Lung (tissue), 11 donors: ENCODE measurements at regions not wholly inside any gene's neighbourhood (a gene's known extent, or its start where the extent isn't known, plus 50 kb on each side); places are given as distances from the start of the nearest gene placed in this dataset.

Experiments
- ATAC-seq: fragments of 200-7000 bp; cut with Tn5 transposase; one replicate; pipeline ENCODE4 v1.9.1; 2020; ENCODE audit warnings: moderate number of reproducible peaks; ENCODE audit not compliant: insufficient read depth, low FRiP score
- DNase-seq, 3 donors: peaks; one replicate each; pipeline ENCODE4 v3.0.0-alpha.2; 2013 to 2017
- H3K27ac ChIP-seq, 2 donors: one replicate each; pipeline ENCODE4 v1.5.1; 2013; ENCODE audit warnings: mild to moderate bottlenecking in 2 of 2, moderate library complexity in 2 of 2, control low read depth in 1 of 2, inconsistent platforms in 1 of 2, low read depth in 1 of 2, low read length in 1 of 2
- H3K27me3 ChIP-seq, 3 donors: one replicate each; pipeline ENCODE4 v1.5.1; 2013; ENCODE audit warnings: low read length in 2 of 3; ENCODE audit not compliant: control insufficient read depth in 3 of 3, insufficient read depth in 3 of 3
- H3K36me3 ChIP-seq, 4 donors: one replicate each; pipeline ENCODE4 v1.5.1; 2013; ENCODE audit warnings: low read length in 4 of 4, mild to moderate bottlenecking in 1 of 4, moderate library complexity in 1 of 4; ENCODE audit not compliant: control insufficient read depth in 4 of 4, insufficient read depth in 4 of 4
- H3K4me1 ChIP-seq, 5 donors: one replicate each; pipeline ENCODE4 v1.5.1; 2013; ENCODE audit warnings: low read length in 5 of 5, mild to moderate bottlenecking in 2 of 5, moderate library complexity in 1 of 5; ENCODE audit not compliant: control insufficient read depth in 5 of 5, insufficient read depth in 5 of 5
- H3K4me3 ChIP-seq: one replicate; pipeline ENCODE4 v1.5.1; 2013; ENCODE audit warnings: mild to moderate bottlenecking, control low read depth, moderate library complexity
- H3K9ac ChIP-seq, 2 donors: one replicate each; pipeline ENCODE4 v1.5.1; 2013; ENCODE audit warnings: low read length in 2 of 2, control low read depth in 1 of 2; ENCODE audit not compliant: insufficient read depth in 1 of 2
- H3K9me3 ChIP-seq, 4 donors: one replicate each; pipeline ENCODE4 v1.5.1; 2013; ENCODE audit warnings: low read length in 3 of 4, mild to moderate bottlenecking in 1 of 4, moderate library complexity in 1 of 4; ENCODE audit not compliant: control insufficient read depth in 4 of 4, insufficient read depth in 3 of 4
- WGBS, 2 donors: extraction: QIAGEN DNeasy Blood & Tissue Kit; methylation state at CpG; one replicate each; pipeline ENCODE4 v1.1.7; 2013; 5-methylcytosine and 5-hydroxymethylcytosine counted together
- TF ChIP-seq, protein P1 (sequence below): IDR thresholded peaks from 2 replicates; pipeline ENCODE4 v1.5.1; 2012; ENCODE audit warnings: mild to moderate bottlenecking; ENCODE audit errors: control extremely low read depth, extremely low read depth
- donor health status: control.
- donor health status: control.
- donor health status: Bipolar disorder and iron deficiency.
- donor health status: healthy.
- donor health status: DM: yes; HTN: yes; CAD: no.

DNA sequence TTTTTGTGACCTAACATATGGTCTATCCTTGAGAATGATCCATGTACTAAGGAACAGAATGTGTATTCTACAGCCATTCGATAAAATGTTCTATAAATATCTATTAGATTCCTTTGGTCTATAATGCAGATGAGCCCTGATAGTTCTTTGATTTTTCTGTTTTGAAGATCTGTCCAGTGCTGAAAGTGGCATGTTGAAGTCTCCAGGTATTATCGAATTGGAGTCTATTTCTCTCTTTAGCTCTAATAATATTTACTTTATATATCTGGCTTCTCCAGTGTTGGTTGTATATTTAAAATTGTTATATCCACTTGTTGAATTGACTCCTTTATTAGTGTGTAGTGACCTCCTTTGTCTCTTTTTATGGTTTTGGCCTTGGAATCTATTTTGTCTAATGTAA is 377.9 kb downstream of the ARL6IP6 start:
- TF ChIP-seq, protein P1, sequence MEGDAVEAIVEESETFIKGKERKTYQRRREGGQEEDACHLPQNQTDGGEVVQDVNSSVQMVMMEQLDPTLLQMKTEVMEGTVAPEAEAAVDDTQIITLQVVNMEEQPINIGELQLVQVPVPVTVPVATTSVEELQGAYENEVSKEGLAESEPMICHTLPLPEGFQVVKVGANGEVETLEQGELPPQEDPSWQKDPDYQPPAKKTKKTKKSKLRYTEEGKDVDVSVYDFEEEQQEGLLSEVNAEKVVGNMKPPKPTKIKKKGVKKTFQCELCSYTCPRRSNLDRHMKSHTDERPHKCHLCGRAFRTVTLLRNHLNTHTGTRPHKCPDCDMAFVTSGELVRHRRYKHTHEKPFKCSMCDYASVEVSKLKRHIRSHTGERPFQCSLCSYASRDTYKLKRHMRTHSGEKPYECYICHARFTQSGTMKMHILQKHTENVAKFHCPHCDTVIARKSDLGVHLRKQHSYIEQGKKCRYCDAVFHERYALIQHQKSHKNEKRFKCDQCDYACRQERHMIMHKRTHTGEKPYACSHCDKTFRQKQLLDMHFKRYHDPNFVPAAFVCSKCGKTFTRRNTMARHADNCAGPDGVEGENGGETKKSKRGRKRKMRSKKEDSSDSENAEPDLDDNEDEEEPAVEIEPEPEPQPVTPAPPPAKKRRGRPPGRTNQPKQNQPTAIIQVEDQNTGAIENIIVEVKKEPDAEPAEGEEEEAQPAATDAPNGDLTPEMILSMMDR: no peak
- Histone ChIP-seq H3K27me3 (no peaks in the 10 kb centered on the region), H3K4me1 (no peaks in the 10 kb centered on the region), H3K9me3 (no peaks in the 10 kb centered on the region), H3K4me3 (no peak overlapping the region), H3K36me3 (no peaks in the 10 kb centered on the region), H3K27ac (no peak overlapping the region), H3K9ac (no peak overlapping the region)
- DNase-seq (no peak), ATAC-seq (no peak)
- 93 to 95% methylated on average over 2 of the region's 2 CpGs for WGBS, 2 donors

DNA sequence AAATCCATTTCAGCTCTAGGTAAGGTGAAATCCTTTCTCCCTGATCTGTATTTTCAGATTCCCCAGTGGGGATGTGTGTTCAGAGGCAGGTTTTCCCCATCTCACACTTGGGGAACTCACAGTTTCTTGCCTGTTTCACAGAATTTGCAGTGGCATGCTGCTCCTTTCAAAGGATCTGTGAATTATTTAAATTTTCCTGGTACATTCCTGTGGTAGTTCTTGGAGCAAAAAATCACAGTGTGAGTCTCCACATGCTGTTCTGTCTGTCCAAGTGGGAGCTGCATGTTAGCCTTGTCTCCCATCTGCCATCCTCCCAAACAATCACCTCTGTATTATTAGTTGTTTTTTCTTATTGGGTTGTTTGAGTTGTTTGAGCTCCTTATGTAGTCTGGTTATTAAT is 372.9 kb downstream of the ARL6IP6 start:
- Histone ChIP-seq H3K4me3 (no peak overlapping the region), H3K9me3 (peaks cover 0 to 4% (median 0%) of the 10 kb centered on the region in 4 donors), H3K9ac (no peak overlapping the region), H3K4me1 (no peaks in the 10 kb centered on the region), H3K27ac (no peak overlapping the region), H3K36me3 (no peaks in the 10 kb centered on the region), H3K27me3 (no peaks in the 10 kb centered on the region)
- no peak for DNase-seq
- TF ChIP-seq, protein P1: no peak
- no peak for ATAC-seq

DNA sequence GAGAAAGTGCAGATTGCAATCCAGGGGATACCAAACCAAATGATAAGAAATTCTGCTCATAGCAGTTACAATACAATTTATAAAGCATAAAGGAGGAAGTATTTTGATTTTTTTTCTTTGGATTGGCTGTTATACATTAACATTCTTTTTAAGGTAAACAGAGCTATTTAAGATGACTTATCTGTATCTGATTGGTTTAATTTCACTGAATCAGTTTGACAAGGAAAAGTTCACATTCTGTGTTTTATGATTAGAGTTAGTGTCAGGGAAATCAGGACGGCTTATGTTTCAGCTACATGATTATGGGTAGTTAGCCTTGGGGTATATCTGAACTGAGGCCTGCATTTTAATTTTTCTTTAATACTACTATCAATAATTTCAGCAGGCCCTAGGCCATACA is 360.9 kb downstream of the ARL6IP6 start:
- no peak for DNase-seq
- Histone ChIP-seq H3K36me3 (no peaks in the 10 kb centered on the region), H3K9me3 (no peaks in the 10 kb centered on the region), H3K27me3 (no peaks in the 10 kb centered on the region), H3K9ac (no peak overlapping the region), H3K4me3 (no peak overlapping the region), H3K4me1 (no peaks in the 10 kb centered on the region), H3K27ac (no peak overlapping the region)
- ATAC-seq: no peak
- TF ChIP-seq, protein P1: no peak
- WGBS, 2 donors: 48 to 91% methylated on average over 1 of the region's 1 CpG

DNA sequence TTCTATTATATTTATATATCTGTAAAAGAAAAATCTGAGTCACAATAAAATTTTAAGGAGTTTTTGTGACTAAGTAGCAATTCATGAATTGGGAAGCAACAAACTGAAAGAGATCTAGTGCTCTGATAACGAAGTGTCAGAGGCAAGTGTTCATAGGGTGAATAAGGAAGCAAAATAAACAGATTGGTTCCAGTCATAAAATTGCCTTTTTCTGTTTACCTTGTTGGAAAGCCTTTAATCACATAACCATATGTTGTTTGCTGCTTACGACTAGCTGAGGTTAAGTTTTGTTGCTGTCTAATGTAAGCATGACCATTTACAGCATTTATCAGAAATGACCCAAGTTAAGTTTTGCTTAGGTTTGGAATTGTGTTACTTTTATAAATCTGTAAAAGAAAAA is 358.9 kb downstream of the ARL6IP6 start:
- Histone ChIP-seq H3K4me3 (no peak overlapping the region), H3K9ac (no peak overlapping the region), H3K9me3 (no peaks in the 10 kb centered on the region), H3K27me3 (no peaks in the 10 kb centered on the region), H3K27ac (no peak overlapping the region), H3K36me3 (no peaks in the 10 kb centered on the region), H3K4me1 (no peaks in the 10 kb centered on the region)
- 50 to 55% methylated on average over 2 of the region's 2 CpGs for WGBS, 2 donors
- no peak for DNase-seq
- ATAC-seq: no peak
- TF ChIP-seq, protein P1: no peak
